IMR-90 (cell line): ENCODE measurements at regions not wholly inside any gene's neighbourhood (a gene's known extent, or its start where the extent isn't known, plus 50 kb on each side); places are given as distances from the start of the nearest gene placed in this dataset.

Experiments used
- ATAC-seq: fragments of 200-7000 bp; cut with Tn5 transposase; 2 replicates; pipeline ENCODE4 v1.9.1; 2020; ENCODE audit warnings: low read depth, mild to moderate bottlenecking, moderate library complexity
- BruUV-seq: library from RNA; stranded (reverse); fragments of 400-500 nt; replicated peaks from 2 replicates; lab custom pipeline; 2021; lab: Mats Ljungman, UMichigan
- CTCF ChIA-PET: fragments of 300-600 bp; formaldehyde crosslinking; extraction: SDS; loops from one replicate; lab custom pipeline; 2021; ENCODE audit warnings: antibody characterized with exemption; lab: Yijun Ruan, JAX
- POLR2A ChIA-PET: fragments of 300-600 bp; sonication (Branson Sonifier 250); formaldehyde crosslinking; loops from one replicate; lab custom pipeline; 2022; ENCODE audit warnings: antibody characterized with exemption; ENCODE audit not compliant: unreplicated experiment; lab: Charles Lee
- DNase-seq: peaks from one replicate; pipeline ENCODE4 v3.0.0; 2013
- H2AFZ ChIP-seq: replicated peaks from 2 replicates; pipeline ENCODE3; 2013; ENCODE audit warnings: low read length, mild to moderate bottlenecking; ENCODE audit not compliant: poor library complexity
- H2AK5ac ChIP-seq: 2 replicates; pipeline ENCODE4 v1.6.1; 2013; ENCODE audit warnings: low read depth, low read length, inconsistent platforms
- H2AK9ac ChIP-seq: replicated peaks from 2 replicates; pipeline ENCODE3; 2013; ENCODE audit warnings: mild to moderate bottlenecking, low read depth, low read length, moderate library complexity; ENCODE audit not compliant: poor library complexity
- H2BK120ac ChIP-seq: 2 replicates; pipeline ENCODE4 v1.6.1; 2013; ENCODE audit warnings: low read depth, low read length, inconsistent platforms
- H2BK15ac ChIP-seq: 3 replicates; pipeline ENCODE4 v1.6.1; 2013; ENCODE audit warnings: low read depth, low read length, inconsistent platforms
- H2BK20ac ChIP-seq: 2 replicates; pipeline ENCODE4 v1.6.1; 2013; ENCODE audit warnings: low read depth, mild to moderate bottlenecking, inconsistent platforms, low read length, moderate library complexity
- H2BK5ac ChIP-seq: 2 replicates; pipeline ENCODE4 v1.6.1; 2013; ENCODE audit warnings: mild to moderate bottlenecking, low read depth, low read length, inconsistent platforms; ENCODE audit not compliant: poor library complexity, severe bottlenecking
- H3K14ac ChIP-seq: replicated peaks from 2 replicates; pipeline ENCODE4 v1.6.1; 2013; ENCODE audit warnings: low read depth, low read length, inconsistent platforms
- H3K18ac ChIP-seq: 2 replicates; pipeline ENCODE4 v1.6.1; 2013; ENCODE audit warnings: low read depth, low read length, control low read depth
- H3K23ac ChIP-seq: 2 replicates; pipeline ENCODE4 v1.6.1; 2013; ENCODE audit warnings: low read depth, low read length, inconsistent platforms
- H3K27ac ChIP-seq: 2 replicates; pipeline ENCODE4 v1.5.1; 2013; ENCODE audit warnings: mild to moderate bottlenecking, control low read depth, low read length; ENCODE audit not compliant: insufficient read depth
- H3K27me3 ChIP-seq: 2 replicates; pipeline ENCODE4 v1.6.1; 2013; ENCODE audit warnings: low read length; ENCODE audit not compliant: control insufficient read depth, insufficient read depth
- H3K36me3 ChIP-seq: 2 replicates; pipeline ENCODE4 v1.6.1; 2013; ENCODE audit warnings: low read length, mixed read lengths; ENCODE audit not compliant: control insufficient read depth, insufficient read depth
- H3K4ac ChIP-seq: 2 replicates; pipeline ENCODE4 v1.6.1; 2013; ENCODE audit warnings: low read depth, low read length, inconsistent platforms
- H3K4me1 ChIP-seq: 2 replicates; pipeline ENCODE4 v1.6.1; 2013; ENCODE audit warnings: low read length, mixed read lengths; ENCODE audit not compliant: control insufficient read depth, insufficient read depth
- H3K4me2 ChIP-seq: 2 replicates; pipeline ENCODE4 v1.6.1; 2013; ENCODE audit warnings: low read depth, mild to moderate bottlenecking, control low read depth, low read length, moderate library complexity
- H3K4me3 ChIP-seq: 2 replicates; pipeline ENCODE4 v1.5.1; 2013; ENCODE audit warnings: low read depth, mild to moderate bottlenecking, control low read depth, low read length, moderate library complexity; ENCODE audit not compliant: insufficient read depth
- H3K56ac ChIP-seq: 2 replicates; pipeline ENCODE4 v1.6.1; 2013; ENCODE audit warnings: low read length, inconsistent platforms; ENCODE audit not compliant: insufficient read depth; ENCODE audit errors: extremely low read depth
- H3K79me1 ChIP-seq, 2 experiments: 2 replicates each; pipeline ENCODE4 v1.6.1; 2013; ENCODE audit warnings: low read length in 2 of 2, inconsistent platforms in 1 of 2, low read depth in 1 of 2
- H3K9ac ChIP-seq: 2 replicates; pipeline ENCODE4 v1.6.1; 2013; ENCODE audit warnings: low read depth, low read length, control low read depth
- H3K9me1 ChIP-seq: 2 replicates; pipeline ENCODE4 v1.6.1; 2013; ENCODE audit warnings: low read length, inconsistent platforms; ENCODE audit not compliant: insufficient read depth
- H3K9me3 ChIP-seq: 2 replicates; pipeline ENCODE4 v1.6.1; 2013; ENCODE audit warnings: low read length; ENCODE audit not compliant: control insufficient read depth, insufficient read depth
- H4K20me1 ChIP-seq: 2 replicates; pipeline ENCODE4 v1.6.1; 2013; ENCODE audit warnings: low read length, inconsistent platforms; ENCODE audit not compliant: insufficient read depth
- H4K5ac ChIP-seq: 2 replicates; pipeline ENCODE4 v1.6.1; 2013; ENCODE audit warnings: mild to moderate bottlenecking, low read depth, low read length, control low read depth
- H4K8ac ChIP-seq, 2 experiments: 2 replicates each; pipeline ENCODE4 v1.6.1; 2013; ENCODE audit warnings: low read depth in 2 of 2, low read length in 2 of 2, control low read depth in 1 of 2, inconsistent platforms in 1 of 2
- H4K91ac ChIP-seq: 2 replicates; pipeline ENCODE4 v1.6.1; 2013; ENCODE audit warnings: low read depth, low read length, inconsistent platforms; ENCODE audit not compliant: insufficient read depth
- BHLHE40 ChIP-seq: fragments of 150-350 bp; IDR thresholded peaks from 2 replicates; pipeline ENCODE4 v1.6.1; 2016; ENCODE audit warnings: mild to moderate bottlenecking, low read depth, low read length
- CHD1 ChIP-seq: IDR thresholded peaks from 2 replicates; pipeline ENCODE4 v1.6.1; 2012; ENCODE audit warnings: low read depth, low read length, improper control_type of control experiment
- FOS ChIP-seq: fragments of 150-350 bp; IDR thresholded peaks from 2 replicates; pipeline ENCODE4 v1.6.1; 2016; ENCODE audit warnings: low read depth, low read length
- MAFK ChIP-seq: IDR thresholded peaks from 2 replicates; pipeline ENCODE4 v1.6.1; 2012; ENCODE audit warnings: low read depth, low read length, improper control_type of control experiment
- MXI1 ChIP-seq: IDR thresholded peaks from 2 replicates; pipeline ENCODE4 v1.6.1; 2012; ENCODE audit warnings: low read depth, mild to moderate bottlenecking, low read length, moderate library complexity, borderline replicate concordance
- POLR2A ChIP-seq: IDR thresholded peaks from 2 replicates; pipeline ENCODE4 v1.6.1; 2012; ENCODE audit warnings: mild to moderate bottlenecking, low read depth, low read length
- RCOR1 ChIP-seq: IDR thresholded peaks from 2 replicates; pipeline ENCODE4 v1.6.1; 2012; ENCODE audit warnings: mild to moderate bottlenecking, low read length, improper control_type of control experiment; ENCODE audit not compliant: insufficient replicate concordance
- SMC3 ChIP-seq: fragments of 150-350 bp; IDR thresholded peaks from 2 replicates; pipeline ENCODE4 v1.6.1; 2016; ENCODE audit warnings: low read depth, mild to moderate bottlenecking, antibody characterized with exemption, low read length, moderate library complexity
- WGBS, 2 experiments: methylation state at CpG; one replicate each; pipeline versions ENCODE4 v1.1.5 to v1.1.7; 2013; ENCODE audit warnings: missing lambda C conversion rate in 2 of 2; ENCODE audit not compliant: insufficient read length in 1 of 2; ENCODE audit errors: extremely low coverage in 2 of 2; 5-methylcytosine and 5-hydroxymethylcytosine counted together
- dilution Hi-C: fragments of 300-500 bp; cut with HindIII; formaldehyde crosslinking; loops from one replicate; pipeline ENCODE4 v1.14.3; 2018; ENCODE audit warnings: low sequenced_read_pairs; ENCODE audit not compliant: unreplicated experiment
- in situ Hi-C: fragments of 300-500 bp; cut with MboI; formaldehyde crosslinking; loops from 3 replicates; pipeline ENCODE4 v1.14.3; 2019; ENCODE audit warnings: low sequenced_read_pairs, inconsistent platforms, mixed read lengths
- intact Hi-C: fragments of 100-400 bp; cut with micrococcal nuclease; formaldehyde crosslinking; loops from 2 replicates; pipeline ENCODE4 v1.10.0; 2022
- TF ChIP-seq, protein P1 (sequence below): fragments of 150-350 bp; IDR thresholded peaks from 2 replicates; pipeline ENCODE4 v1.6.1; 2016; ENCODE audit warnings: low read depth, mild to moderate bottlenecking, low read length, moderate library complexity, borderline replicate concordance
- TF ChIP-seq, protein P2 (sequence below): conservative IDR thresholded peaks from 2 replicates; pipeline ENCODE4 v1.5.1; 2012; ENCODE audit warnings: mild to moderate bottlenecking, low read depth, low read length, improper control_type of control experiment
- TF ChIP-seq, protein P3 (sequence below): fragments of 150-350 bp; IDR thresholded peaks from 2 replicates; pipeline ENCODE4 v1.6.1; 2017; ENCODE audit warnings: mild to moderate bottlenecking, antibody characterized with exemption, low read length, low read depth

- WGBS, 2 experiments, result 67% methylated on average over 1 of the region's 2 CpGs; no CpG with 5 or more reads in 1 of the 2 experiments
- no peaks in the 10 kb centered on the region for H3K4me1 ChIP-seq
- no peak overlapping the region for H3K9ac ChIP-seq
- intact Hi-C loops (no loop called here), dilution Hi-C loops (no loop called here), in situ Hi-C loops (no loop called here)
- H2AK5ac ChIP-seq, result no peak overlapping the region
- no peak for TF ChIP-seq FOS
- no peak for TF ChIP-seq MAFK
- TF ChIP-seq, protein P1, sequence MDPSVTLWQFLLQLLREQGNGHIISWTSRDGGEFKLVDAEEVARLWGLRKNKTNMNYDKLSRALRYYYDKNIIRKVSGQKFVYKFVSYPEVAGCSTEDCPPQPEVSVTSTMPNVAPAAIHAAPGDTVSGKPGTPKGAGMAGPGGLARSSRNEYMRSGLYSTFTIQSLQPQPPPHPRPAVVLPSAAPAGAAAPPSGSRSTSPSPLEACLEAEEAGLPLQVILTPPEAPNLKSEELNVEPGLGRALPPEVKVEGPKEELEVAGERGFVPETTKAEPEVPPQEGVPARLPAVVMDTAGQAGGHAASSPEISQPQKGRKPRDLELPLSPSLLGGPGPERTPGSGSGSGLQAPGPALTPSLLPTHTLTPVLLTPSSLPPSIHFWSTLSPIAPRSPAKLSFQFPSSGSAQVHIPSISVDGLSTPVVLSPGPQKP, result no peak
- TF ChIP-seq MXI1, result no peak
- TF ChIP-seq SMC3, result no peak
- TF ChIP-seq, protein P2, sequence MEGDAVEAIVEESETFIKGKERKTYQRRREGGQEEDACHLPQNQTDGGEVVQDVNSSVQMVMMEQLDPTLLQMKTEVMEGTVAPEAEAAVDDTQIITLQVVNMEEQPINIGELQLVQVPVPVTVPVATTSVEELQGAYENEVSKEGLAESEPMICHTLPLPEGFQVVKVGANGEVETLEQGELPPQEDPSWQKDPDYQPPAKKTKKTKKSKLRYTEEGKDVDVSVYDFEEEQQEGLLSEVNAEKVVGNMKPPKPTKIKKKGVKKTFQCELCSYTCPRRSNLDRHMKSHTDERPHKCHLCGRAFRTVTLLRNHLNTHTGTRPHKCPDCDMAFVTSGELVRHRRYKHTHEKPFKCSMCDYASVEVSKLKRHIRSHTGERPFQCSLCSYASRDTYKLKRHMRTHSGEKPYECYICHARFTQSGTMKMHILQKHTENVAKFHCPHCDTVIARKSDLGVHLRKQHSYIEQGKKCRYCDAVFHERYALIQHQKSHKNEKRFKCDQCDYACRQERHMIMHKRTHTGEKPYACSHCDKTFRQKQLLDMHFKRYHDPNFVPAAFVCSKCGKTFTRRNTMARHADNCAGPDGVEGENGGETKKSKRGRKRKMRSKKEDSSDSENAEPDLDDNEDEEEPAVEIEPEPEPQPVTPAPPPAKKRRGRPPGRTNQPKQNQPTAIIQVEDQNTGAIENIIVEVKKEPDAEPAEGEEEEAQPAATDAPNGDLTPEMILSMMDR, result no peak
- no peak for TF ChIP-seq POLR2A
- TF ChIP-seq, protein P3, sequence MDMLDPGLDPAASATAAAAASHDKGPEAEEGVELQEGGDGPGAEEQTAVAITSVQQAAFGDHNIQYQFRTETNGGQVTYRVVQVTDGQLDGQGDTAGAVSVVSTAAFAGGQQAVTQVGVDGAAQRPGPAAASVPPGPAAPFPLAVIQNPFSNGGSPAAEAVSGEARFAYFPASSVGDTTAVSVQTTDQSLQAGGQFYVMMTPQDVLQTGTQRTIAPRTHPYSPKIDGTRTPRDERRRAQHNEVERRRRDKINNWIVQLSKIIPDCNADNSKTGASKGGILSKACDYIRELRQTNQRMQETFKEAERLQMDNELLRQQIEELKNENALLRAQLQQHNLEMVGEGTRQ, result no peak
- no peak for TF ChIP-seq BHLHE40
- TF ChIP-seq CHD1, result no peak
- no peak for TF ChIP-seq RCOR1
- H3K23ac ChIP-seq, result no peak overlapping the region
- H3K14ac ChIP-seq, result no peak overlapping the region
- ATAC-seq, result no peak
- no peaks in the 10 kb centered on the region for H3K79me1 ChIP-seq
- no peak overlapping the region for H2BK20ac ChIP-seq
- H2BK5ac ChIP-seq, result no peak overlapping the region
- H2AFZ ChIP-seq, result no peak overlapping the region
- no peak overlapping the region for H3K4ac ChIP-seq
- no peak overlapping the region for H4K5ac ChIP-seq
- no peak overlapping the region for H2AK9ac ChIP-seq
- H4K20me1 ChIP-seq, result no peaks in the 10 kb centered on the region
- no peaks in the 10 kb centered on the region for H3K27me3 ChIP-seq
- no peak overlapping the region for H3K4me2 ChIP-seq
- H3K9me3 ChIP-seq, result peaks cover 6% of the 10 kb centered on the region; the same call in 1 of the 2 replicates
- POLR2A ChIA-PET, result no interaction called here
- H2BK120ac ChIP-seq, result no peak overlapping the region
- no peak overlapping the region for H4K8ac ChIP-seq
- no peaks in the 10 kb centered on the region for H3K36me3 ChIP-seq
- no peak overlapping the region for H3K56ac ChIP-seq
- DNase-seq, result no peak
- BruUV-seq, result no TSS peak
- H3K4me3 ChIP-seq, result no peak overlapping the region
- CTCF ChIA-PET, result no interaction called here
- H4K91ac ChIP-seq, result no peak overlapping the region
- H2BK15ac ChIP-seq, result no peak overlapping the region
- H3K27ac ChIP-seq, result no peak overlapping the region
- H3K18ac ChIP-seq, result no peak overlapping the region
- H3K9me1 ChIP-seq, result no peaks in the 10 kb centered on the region
These were observed 2082.7 kb upstream of the RAG2 start for GRCh38 chr11:38680746-38681145.
